Activated T-helper 17 cell treated with anti-CD3 and anti-CD28 coated beads, Interleukin-2, amount 50 U/mL, for 72 hours (primary cell): ENCODE measurements at regions not wholly inside any gene's neighbourhood (a gene's known extent, or its start where the extent isn't known, plus 50 kb on each side); places are given as distances from the start of the nearest gene placed in this dataset.

Source experiments
- ATAC-seq: fragments of 150-1000 bp; cut with Tn5 transposase; replicated peaks from 2 replicates; pipeline ENCODE4 v1.10.0; 2021; ENCODE audit warnings: mild to moderate bottlenecking, moderate library complexity
- H3K27ac Mint-ChIP-seq: one replicate; pipeline ENCODE4 v1.8.0; 2022; ENCODE audit warnings: mixed read lengths
- H3K27me3 Mint-ChIP-seq: one replicate; pipeline ENCODE4 v1.8.0; 2022; ENCODE audit warnings: mixed read lengths
- H3K36me3 Mint-ChIP-seq: one replicate; pipeline ENCODE4 v1.8.0; 2022; ENCODE audit warnings: low read depth, mild to moderate bottlenecking, mixed read lengths
- H3K4me1 Mint-ChIP-seq: one replicate; pipeline ENCODE4 v1.8.0; 2022; ENCODE audit warnings: mixed read lengths
- H3K4me3 Mint-ChIP-seq: one replicate; pipeline ENCODE4 v1.8.0; 2022; ENCODE audit warnings: mild to moderate bottlenecking, mixed read lengths
- H3K9me3 Mint-ChIP-seq: one replicate; pipeline ENCODE4 v1.8.0; 2022; ENCODE audit warnings: mixed read lengths

- H3K4me3 Mint-ChIP-seq, result no peak overlapping the region
Observed at GRCh38 chr16:65339062-65339461, 217.2 kb upstream of the CDH11 start.

GRCh38 chr16:65336160-65336559 lies 214.3 kb upstream of the CDH11 start:
- H3K4me1 Mint-ChIP-seq, result no peaks in the 10 kb centered on the region
- H3K9me3 Mint-ChIP-seq, result peaks cover 18% of the 10 kb centered on the region
- no peaks in the 10 kb centered on the region for H3K27me3 Mint-ChIP-seq
- H3K36me3 Mint-ChIP-seq, result no peaks in the 10 kb centered on the region
- no peak overlapping the region for H3K27ac Mint-ChIP-seq
- ATAC-seq, result no peak
- H3K4me3 Mint-ChIP-seq, result no peak overlapping the region

More at GRCh38 chr16:65339062-65339461, 217.2 kb upstream of the CDH11 start:
- Mint-ChIP-seq H3K27me3 (no peaks in the 10 kb centered on the region), H3K9me3 (peaks cover 19% of the 10 kb centered on the region), H3K36me3 (no peaks in the 10 kb centered on the region), H3K4me1 (no peaks in the 10 kb centered on the region), H3K27ac (no peak overlapping the region)
- ATAC-seq, result no peak

DNA sequence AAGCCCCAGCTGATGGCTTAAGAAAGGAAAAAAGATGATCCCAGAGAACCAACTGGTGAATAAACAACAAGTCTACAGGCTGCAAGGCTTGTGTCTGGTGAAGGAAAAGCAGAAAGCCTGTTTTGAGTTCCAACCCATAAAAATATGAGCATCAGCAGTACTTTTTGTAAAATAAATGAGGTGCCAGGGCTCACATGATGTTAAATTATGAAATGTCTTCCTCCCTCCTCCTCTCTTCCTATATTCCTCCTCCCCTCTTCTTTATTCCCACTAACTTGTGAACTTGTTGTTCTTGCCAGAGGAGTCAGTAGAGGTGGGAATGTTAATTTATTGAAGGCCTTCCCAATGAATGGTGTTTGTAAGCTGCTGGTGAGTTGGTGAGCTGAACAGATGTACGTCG lies 212.2 kb upstream of the CDH11 start:
- Mint-ChIP-seq H3K9me3 (peaks cover 21% of the 10 kb centered on the region), H3K27me3 (no peaks in the 10 kb centered on the region), H3K4me1 (no peaks in the 10 kb centered on the region), H3K27ac (no peak overlapping the region), H3K4me3 (no peak overlapping the region), H3K36me3 (no peaks in the 10 kb centered on the region)
- no peak for ATAC-seq

GRCh38 chr16:65333283-65333682 lies 211.4 kb upstream of the CDH11 start:
- H3K4me3 Mint-ChIP-seq, result no peak overlapping the region
- no peaks in the 10 kb centered on the region for H3K4me1 Mint-ChIP-seq
- no peak for ATAC-seq
- no peak overlapping the region for H3K27ac Mint-ChIP-seq
- H3K9me3 Mint-ChIP-seq, result peaks cover 21% of the 10 kb centered on the region
- H3K27me3 Mint-ChIP-seq, result no peaks in the 10 kb centered on the region
- H3K36me3 Mint-ChIP-seq, result no peaks in the 10 kb centered on the region

DNA sequence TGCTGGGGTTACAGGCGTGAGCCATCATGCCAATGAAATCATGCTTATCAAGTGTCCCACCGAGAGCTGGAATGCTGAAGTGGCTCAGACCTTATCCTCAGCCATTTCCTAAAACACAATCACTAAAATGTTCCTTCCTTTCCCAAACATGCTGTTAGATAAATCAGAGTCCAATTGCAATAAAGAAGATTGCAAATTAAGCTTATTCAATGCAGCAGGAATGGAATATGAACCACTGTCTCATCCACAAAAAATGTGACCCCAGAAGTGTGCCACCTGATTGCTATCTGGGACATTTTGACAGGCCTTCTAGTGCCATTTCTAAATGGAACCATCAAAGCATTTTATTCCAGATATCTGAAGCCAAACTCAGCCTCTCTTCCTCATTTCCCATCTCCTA lies 205.5 kb upstream of the CDH11 start:
- no peaks in the 10 kb centered on the region for H3K27me3 Mint-ChIP-seq
- H3K27ac Mint-ChIP-seq, result no peak overlapping the region

DNA sequence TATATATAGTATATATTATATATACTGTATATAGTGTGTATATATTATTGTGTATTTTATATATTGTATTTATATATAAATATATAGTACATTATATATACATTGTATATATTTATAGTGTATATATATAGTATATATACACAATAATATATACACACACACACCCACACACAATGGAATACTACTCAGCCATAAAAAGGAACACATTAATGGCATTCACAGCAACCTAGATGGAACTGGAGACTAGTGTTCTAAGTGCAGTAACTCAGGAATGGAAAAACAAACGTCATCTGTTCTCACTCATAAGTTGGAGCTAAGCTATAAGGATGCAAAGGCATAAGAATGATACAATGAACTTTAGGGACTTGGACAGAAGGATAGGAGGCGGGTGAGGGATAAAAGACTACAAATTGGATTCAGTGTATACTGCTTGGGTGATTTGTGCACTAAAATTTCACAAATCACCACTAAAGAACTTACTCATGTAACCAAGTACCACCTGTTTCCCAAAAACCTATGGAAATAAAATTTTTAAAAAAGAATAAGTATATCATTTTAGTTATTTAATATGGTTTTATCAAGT lies 201.9 kb upstream of the CDH11 start:
- Mint-ChIP-seq H3K9me3 (peaks cover 3% of the 10 kb centered on the region), H3K4me1 (no peaks in the 10 kb centered on the region), H3K4me3 (no peak overlapping the region), H3K27ac (no peak overlapping the region), H3K36me3 (no peaks in the 10 kb centered on the region), H3K27me3 (no peaks in the 10 kb centered on the region)
- ATAC-seq, result peak; percentile 64

More for the DNA sequence above, 205.5 kb upstream of the CDH11 start:
- no peak for ATAC-seq
- Mint-ChIP-seq H3K4me3 (no peak overlapping the region), H3K9me3 (peaks cover 15% of the 10 kb centered on the region), H3K36me3 (no peaks in the 10 kb centered on the region), H3K4me1 (no peaks in the 10 kb centered on the region)

DNA sequence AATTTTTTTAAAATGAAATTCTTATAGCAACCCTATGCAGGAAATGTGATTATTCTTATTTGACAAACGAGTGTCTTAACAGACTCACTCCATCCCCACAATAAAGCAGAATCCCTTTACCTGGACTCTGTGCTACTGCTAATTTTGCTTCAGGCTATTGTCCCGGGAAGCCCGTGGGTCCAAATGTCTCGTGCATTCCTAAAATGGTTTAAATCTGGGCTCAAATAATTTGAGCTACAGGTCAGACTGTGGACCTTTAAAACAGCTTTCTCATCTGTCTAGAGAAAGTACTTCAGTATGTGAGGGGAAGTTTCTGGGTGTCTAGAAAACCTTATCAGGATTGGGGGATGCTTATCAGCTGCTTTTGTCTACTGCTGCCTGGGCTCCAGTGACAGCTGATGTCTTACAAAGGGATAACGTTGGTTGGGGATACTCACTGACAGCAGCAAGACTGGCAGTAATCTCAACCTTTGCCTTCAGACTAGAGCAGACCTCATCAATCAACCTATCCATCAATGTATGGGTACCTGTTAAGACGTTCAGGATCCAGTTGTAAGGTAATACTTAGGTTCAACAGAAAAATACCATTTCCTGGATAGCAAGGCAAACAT lies 197.9 kb upstream of the CDH11 start:
- Mint-ChIP-seq H3K9me3 (no peaks in the 10 kb centered on the region), H3K27ac (no peak overlapping the region), H3K27me3 (no peaks in the 10 kb centered on the region), H3K4me3 (no peak overlapping the region), H3K36me3 (no peaks in the 10 kb centered on the region), H3K4me1 (no peaks in the 10 kb centered on the region)
- ATAC-seq, result no peak

GRCh38 chr16:65318590-65319257 lies 196.9 kb upstream of the CDH11 start:
- Mint-ChIP-seq H3K9me3 (no peaks in the 10 kb centered on the region), H3K4me1 (no peaks in the 10 kb centered on the region)

DNA sequence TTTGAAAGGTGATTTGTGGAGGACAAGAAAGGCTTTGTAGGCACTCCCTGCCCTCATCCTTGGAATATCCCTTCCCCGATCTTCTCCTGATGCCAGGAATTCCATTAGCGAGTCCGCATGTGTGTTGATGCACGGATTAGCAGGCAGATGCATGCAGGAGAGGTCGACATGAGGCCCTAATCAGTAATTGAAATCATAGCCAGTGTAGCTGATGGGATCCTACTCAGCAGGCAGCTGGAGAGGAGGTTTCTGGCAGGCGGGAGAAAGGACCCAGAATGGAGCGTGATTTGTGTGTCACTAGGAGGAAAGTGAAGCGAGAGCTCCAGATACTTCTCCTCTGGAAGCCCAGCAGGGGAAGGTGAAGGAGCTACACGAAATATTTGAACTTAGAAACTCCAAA lies 196.3 kb upstream of the CDH11 start:
- Mint-ChIP-seq H3K4me3 (no peak overlapping the region), H3K27ac (no peak overlapping the region), H3K9me3 (no peaks in the 10 kb centered on the region), H3K27me3 (no peaks in the 10 kb centered on the region), H3K4me1 (no peaks in the 10 kb centered on the region), H3K36me3 (no peaks in the 10 kb centered on the region)
- ATAC-seq, result no peak

More at GRCh38 chr16:65318590-65319257, 196.9 kb upstream of the CDH11 start:
- no peaks in the 10 kb centered on the region for H3K27me3 Mint-ChIP-seq
- no peak overlapping the region for H3K4me3 Mint-ChIP-seq
- H3K27ac Mint-ChIP-seq, result no peak overlapping the region
- H3K36me3 Mint-ChIP-seq, result no peaks in the 10 kb centered on the region
- no peak for ATAC-seq

DNA sequence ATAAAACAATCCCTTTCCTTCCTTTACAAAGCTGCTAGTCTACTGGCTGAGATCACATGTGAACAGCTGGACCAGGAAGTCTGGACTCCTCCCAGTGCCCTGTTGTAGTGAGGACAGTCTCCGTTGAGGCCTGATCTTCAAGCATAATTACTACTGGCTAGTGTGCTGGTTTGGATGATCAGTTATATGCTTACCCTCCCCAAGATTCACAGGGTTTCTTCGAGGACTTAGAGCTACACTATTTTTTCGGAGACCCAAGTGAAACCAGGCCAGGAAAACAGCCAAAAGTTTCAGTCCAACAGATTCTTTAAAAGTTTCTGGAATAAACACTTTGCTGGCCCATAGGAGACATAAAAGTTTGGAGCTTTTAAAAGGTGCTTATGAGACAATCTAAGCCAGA lies 194.9 kb upstream of the CDH11 start:
- H3K27me3 Mint-ChIP-seq, result no peaks in the 10 kb centered on the region
- no peaks in the 10 kb centered on the region for H3K4me1 Mint-ChIP-seq
- H3K27ac Mint-ChIP-seq, result no peak overlapping the region
- no peaks in the 10 kb centered on the region for H3K36me3 Mint-ChIP-seq
- no peak for ATAC-seq
- no peak overlapping the region for H3K4me3 Mint-ChIP-seq
- no peaks in the 10 kb centered on the region for H3K9me3 Mint-ChIP-seq

GRCh38 chr16:65315081-65315780 lies 193.4 kb upstream of the CDH11 start:
- H3K27me3 Mint-ChIP-seq, result no peaks in the 10 kb centered on the region
- H3K9me3 Mint-ChIP-seq, result no peaks in the 10 kb centered on the region
- H3K4me1 Mint-ChIP-seq, result no peaks in the 10 kb centered on the region
- no peak overlapping the region for H3K4me3 Mint-ChIP-seq
- no peaks in the 10 kb centered on the region for H3K36me3 Mint-ChIP-seq
- no peak for ATAC-seq
- no peak overlapping the region for H3K27ac Mint-ChIP-seq

DNA sequence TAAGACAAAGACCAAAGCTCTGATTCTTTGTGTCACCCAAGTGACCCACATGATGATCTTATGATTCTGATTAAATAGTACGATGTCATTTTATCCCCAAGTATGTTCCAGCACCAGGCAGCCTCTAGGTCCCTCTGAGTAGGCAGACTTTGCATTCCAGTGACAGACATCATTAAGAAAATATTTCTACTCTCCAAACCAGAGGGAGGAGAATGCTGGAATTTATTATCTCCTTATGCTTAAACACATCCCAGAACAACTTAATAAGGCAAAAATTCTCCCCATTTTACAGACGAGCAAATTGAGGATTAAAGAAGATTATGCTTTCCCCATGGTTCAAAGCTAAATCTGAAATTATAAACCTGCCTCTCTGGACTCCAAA lies 192.8 kb upstream of the CDH11 start:
- Mint-ChIP-seq H3K36me3 (no peaks in the 10 kb centered on the region), H3K4me1 (no peaks in the 10 kb centered on the region), H3K9me3 (no peaks in the 10 kb centered on the region), H3K4me3 (no peak overlapping the region), H3K27me3 (no peaks in the 10 kb centered on the region), H3K27ac (no peak overlapping the region)
- ATAC-seq, result no peak

DNA sequence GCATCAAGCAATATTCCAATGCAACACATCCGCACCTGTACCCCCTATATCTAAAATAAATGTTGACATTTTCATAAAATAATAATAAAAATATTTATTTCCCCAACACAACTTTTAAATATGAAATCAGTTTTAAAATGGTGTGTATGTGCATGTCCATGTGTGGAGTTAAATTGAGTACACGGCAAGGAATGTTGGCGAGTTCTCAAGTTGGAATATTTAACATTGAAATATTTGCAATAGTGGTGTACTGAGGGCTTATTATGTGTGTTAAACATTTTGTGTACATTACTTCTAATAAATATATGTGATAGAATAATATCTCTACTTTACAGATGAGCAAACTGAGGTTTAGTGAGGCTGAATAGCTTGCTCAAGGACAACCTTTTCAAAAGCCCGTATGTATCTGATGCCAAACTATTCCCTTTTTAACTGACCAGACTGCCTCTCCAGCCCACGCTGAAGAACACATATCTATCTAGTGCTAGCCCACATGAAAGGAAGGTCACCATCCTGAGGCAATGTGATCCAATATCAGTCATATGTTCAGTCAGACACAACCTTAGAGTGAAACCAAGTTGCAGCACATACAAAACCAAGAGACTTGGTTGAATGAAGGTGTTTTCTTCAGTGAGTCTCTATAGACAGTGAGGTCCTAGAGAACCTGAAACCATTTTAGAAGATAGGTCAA lies 192.2 kb upstream of the CDH11 start:
- no peaks in the 10 kb centered on the region for H3K27me3 Mint-ChIP-seq
- H3K36me3 Mint-ChIP-seq, result no peaks in the 10 kb centered on the region
- no peak overlapping the region for H3K27ac Mint-ChIP-seq
- H3K4me3 Mint-ChIP-seq, result no peak overlapping the region
- H3K4me1 Mint-ChIP-seq, result no peaks in the 10 kb centered on the region
- no peaks in the 10 kb centered on the region for H3K9me3 Mint-ChIP-seq
- no peak for ATAC-seq

DNA sequence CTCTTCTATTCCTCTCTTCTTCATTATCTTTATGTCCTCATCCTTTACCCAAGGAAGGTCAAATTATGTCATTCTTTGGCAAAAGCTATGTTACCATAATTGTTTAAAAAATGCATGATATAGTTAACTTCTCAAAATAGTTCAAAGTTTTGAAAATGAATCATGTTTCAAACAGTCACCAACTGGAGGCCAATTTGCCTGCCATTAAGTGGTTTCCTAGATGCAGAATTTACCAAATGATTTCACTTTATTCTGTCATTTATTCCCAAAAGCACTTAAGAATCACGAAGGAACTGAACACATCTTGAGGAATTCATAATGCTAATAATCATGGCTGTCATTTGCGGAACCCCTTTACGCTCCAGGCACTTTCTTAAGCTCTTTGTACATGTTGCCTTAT lies 190.9 kb upstream of the CDH11 start:
- Mint-ChIP-seq H3K4me1 (no peaks in the 10 kb centered on the region), H3K9me3 (peaks cover 4% of the 10 kb centered on the region), H3K4me3 (no peak overlapping the region), H3K27me3 (no peaks in the 10 kb centered on the region), H3K27ac (no peak overlapping the region), H3K36me3 (no peaks in the 10 kb centered on the region)
- no peak for ATAC-seq
